Suprapubic skin (tissue), 3 donors: ENCODE measurements at regions not wholly inside any gene's neighbourhood (a gene's known extent, or its start where the extent isn't known, plus 50 kb on each side); places are given as distances from the start of the nearest gene placed in this dataset.

Experiments
- POLR2AphosphoS5 ChIP-seq, 3 donors: sonication (generic); formaldehyde crosslinking; IDR thresholded peaks; one replicate each; pipeline ENCODE4 v1.6.1; 2017; ENCODE audit warnings: antibody characterized with exemption in 3 of 3
- TF ChIP-seq, protein P1 (sequence below), 2 donors: fragments of 200-600 bp in 1 of 2; fragments of 450-650 bp in 1 of 2; sonication (generic) in 1 of 2; IDR thresholded peaks; one replicate each; pipeline ENCODE4 v1.5.1; 2016 to 2019; ENCODE audit warnings: antibody characterized with exemption in 2 of 2, mild to moderate bottlenecking in 1 of 2, moderate library complexity in 1 of 2

DNA sequence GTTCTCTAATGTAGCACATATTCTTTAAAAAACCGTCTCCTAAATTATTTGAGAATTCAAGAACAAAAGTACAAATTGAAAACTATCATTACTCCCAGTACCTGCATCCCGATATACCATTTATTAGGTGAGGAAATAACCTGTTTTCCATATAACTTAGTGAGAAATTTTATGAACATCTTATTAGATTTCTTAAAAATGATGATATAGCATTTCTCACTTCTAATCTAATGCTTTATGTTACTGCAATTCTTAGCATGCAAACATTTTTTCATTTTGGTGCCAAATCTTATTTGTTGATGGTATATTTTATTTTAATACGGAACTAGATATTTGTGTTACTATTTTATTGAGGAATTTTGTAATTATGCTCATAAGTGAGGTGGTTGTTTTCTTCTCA lies 1321.3 kb upstream of the SLC10A2 start:
- TF ChIP-seq, protein P1, sequence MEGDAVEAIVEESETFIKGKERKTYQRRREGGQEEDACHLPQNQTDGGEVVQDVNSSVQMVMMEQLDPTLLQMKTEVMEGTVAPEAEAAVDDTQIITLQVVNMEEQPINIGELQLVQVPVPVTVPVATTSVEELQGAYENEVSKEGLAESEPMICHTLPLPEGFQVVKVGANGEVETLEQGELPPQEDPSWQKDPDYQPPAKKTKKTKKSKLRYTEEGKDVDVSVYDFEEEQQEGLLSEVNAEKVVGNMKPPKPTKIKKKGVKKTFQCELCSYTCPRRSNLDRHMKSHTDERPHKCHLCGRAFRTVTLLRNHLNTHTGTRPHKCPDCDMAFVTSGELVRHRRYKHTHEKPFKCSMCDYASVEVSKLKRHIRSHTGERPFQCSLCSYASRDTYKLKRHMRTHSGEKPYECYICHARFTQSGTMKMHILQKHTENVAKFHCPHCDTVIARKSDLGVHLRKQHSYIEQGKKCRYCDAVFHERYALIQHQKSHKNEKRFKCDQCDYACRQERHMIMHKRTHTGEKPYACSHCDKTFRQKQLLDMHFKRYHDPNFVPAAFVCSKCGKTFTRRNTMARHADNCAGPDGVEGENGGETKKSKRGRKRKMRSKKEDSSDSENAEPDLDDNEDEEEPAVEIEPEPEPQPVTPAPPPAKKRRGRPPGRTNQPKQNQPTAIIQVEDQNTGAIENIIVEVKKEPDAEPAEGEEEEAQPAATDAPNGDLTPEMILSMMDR (IDR thresholded peaks at IDR 0.05): no peak
- no peak for TF ChIP-seq POLR2AphosphoS5 (IDR thresholded peaks at IDR 0.05)
